HG03432 (cell line): ENCODE measurements at regions not wholly inside any gene's neighbourhood (a gene's known extent, or its start where the extent isn't known, plus 50 kb on each side); places are given as distances from the start of the nearest gene placed in this dataset.
A peak's percentile ranks its signal among the peaks of the same experiment; 100 is the strongest.
"Not testable (repeated sequence)": the region's sequence is repeated elsewhere in the genome, so short reads cannot be mapped to it uniquely, and the experiment has no call there.

Experiments used
- ATAC-seq: cut with Tn5 transposase; IDR thresholded peaks from one replicate; pipeline ENCODE4 v1.9.1; 2021; ENCODE audit warnings: mild to moderate bottlenecking, moderate library complexity; ENCODE audit not compliant: unreplicated experiment

- no peak for ATAC-seq
These were observed 618.9 kb upstream of the GJE1 start for GRCh38 chr6:141513830-141514229.

GRCh38 chr6:141510803-141511202 lies 621.9 kb upstream of the GJE1 start:
- ATAC-seq = no peak

- ATAC-seq = not testable (repeated sequence)
These were observed 626.7 kb upstream of the GJE1 start for GRCh38 chr6:141506062-141506461.

- not testable (repeated sequence) for ATAC-seq
These were observed 628.4 kb upstream of the GJE1 start for GRCh38 chr6:141504318-141504717.

- ATAC-seq = no peak
These were observed 631.1 kb upstream of the GJE1 start for GRCh38 chr6:141501616-141502015.

- ATAC-seq = no peak
These were observed 633.7 kb upstream of the GJE1 start for GRCh38 chr6:141498977-141499376.

- ATAC-seq = no peak
These were observed 640.0 kb upstream of the GJE1 start for GRCh38 chr6:141492521-141493284.

GRCh38 chr6:141491684-141492083 lies 641.0 kb upstream of the GJE1 start:
- ATAC-seq = no peak

GRCh38 chr6:141490982-141491381 lies 641.7 kb upstream of the GJE1 start:
- no peak for ATAC-seq

- peak; percentile 44 for ATAC-seq
These were observed 644.2 kb upstream of the GJE1 start for GRCh38 chr6:141488488-141488887.

- no peak for ATAC-seq
These were observed 645.8 kb upstream of the GJE1 start for GRCh38 chr6:141486942-141487341.

- peak; percentile 70 for ATAC-seq
These were observed 648.0 kb upstream of the GJE1 start for GRCh38 chr6:141484711-141485110.

GRCh38 chr6:141483598-141484061 lies 649.1 kb upstream of the GJE1 start:
- peak; percentile 95 for ATAC-seq

- peak; percentile 1 for ATAC-seq
These were observed 649.7 kb upstream of the GJE1 start for GRCh38 chr6:141482796-141483597.

GRCh38 chr6:141475259-141475658 lies 657.5 kb upstream of the GJE1 start:
- ATAC-seq = no peak

GRCh38 chr6:141472162-141472928 lies 660.4 kb upstream of the GJE1 start:
- no peak for ATAC-seq

GRCh38 chr6:141470810-141471209 lies 661.9 kb upstream of the GJE1 start:
- ATAC-seq = no peak

GRCh38 chr6:141467881-141468280 lies 664.8 kb upstream of the GJE1 start:
- no peak for ATAC-seq

- no peak for ATAC-seq
These were observed 665.7 kb upstream of the GJE1 start for GRCh38 chr6:141467041-141467440.

- no peak for ATAC-seq
These were observed 667.8 kb upstream of the GJE1 start for GRCh38 chr6:141464896-141465295.

- ATAC-seq = peak; percentile 78
These were observed 668.2 kb upstream of the GJE1 start for GRCh38 chr6:141464490-141464889.
